ENCODE measurements at regions not wholly inside any gene's neighbourhood (a gene's known extent, or its start where the extent isn't known, plus 50 kb on each side); places are given as distances from the start of the nearest gene placed in this dataset.

- no peak overlapping the region for H3K18ac ChIP-seq (ENCODE audit: extremely low read depth, low read length)
- no peak overlapping the region for H2AFZ ChIP-seq (ENCODE audit: low read length)
- no peak overlapping the region for H2BK15ac ChIP-seq (ENCODE audit: low read length)
- H2BK12ac ChIP-seq (ENCODE audit: low read depth, low read length) = no peak overlapping the region
- H3K27ac ChIP-seq (ENCODE audit: low read depth, low read length) = no peak overlapping the region
- no peak overlapping the region for H2BK120ac ChIP-seq (replicated peaks; ENCODE audit: low read depth, low read length)
- H2AK5ac ChIP-seq (ENCODE audit: low read depth, low read length) = no peak overlapping the region
- no peak overlapping the region for H2BK5ac ChIP-seq (ENCODE audit: low read depth, low read length)
- ChIA-PET POLR2A (ENCODE audit: partially characterized antibody) (no interaction called here), CTCF (ENCODE audit: partially characterized antibody) (interaction anchor here (0.7 to 1.7 kb wide), 8 partner anchors 9 to 315 kb away, joined by 3 to 12 read pairs (median 3); no protein-coding TSS in a partner anchor)
- H4K91ac ChIP-seq (replicated peaks; ENCODE audit: insufficient read length, low read length) = no peak overlapping the region
- no peak overlapping the region for H3K4me3 ChIP-seq (ENCODE audit: extremely low read depth in 1 of 4, insufficient read depth in 2 of 4, low read depth in 3 of 4, low read length in 4 of 4)
- peaks cover 3 to 9% of the 10 kb centered on the region in 2 experiments; a peak in 2 of 4 replicates for H3K9me3 ChIP-seq (ENCODE audit: insufficient read depth in 2 of 2, low read depth in 1 of 2, low read length in 1 of 2)
- H3K23ac ChIP-seq (ENCODE audit: insufficient read length) = no peak overlapping the region
- no peaks in the 10 kb centered on the region for H3K79me2 ChIP-seq (ENCODE audit: control insufficient read depth in 1 of 2, insufficient read depth in 2 of 2, low read length in 2 of 2)
- H3K56ac ChIP-seq (replicated peaks; ENCODE audit: insufficient read length, low read depth, low read length) = no peak overlapping the region
- H4K5ac ChIP-seq (ENCODE audit: insufficient read length, low read depth, low read length) = no peak overlapping the region
- no peak overlapping the region for H2BK20ac ChIP-seq (ENCODE audit: low read length)
- H3K9ac ChIP-seq (replicated peaks in 1 of 4; ENCODE audit: extremely low read depth in 1 of 4, low read depth in 3 of 4, low read length in 3 of 4) = no peak overlapping the region
- no peak overlapping the region for H3K4ac ChIP-seq (replicated peaks; ENCODE audit: insufficient read length, low read depth, low read length)
- 50% methylated on average over 1 of the region's 1 CpG; no CpG with 5 or more reads in 1 of the 2 experiments for WGBS, 2 experiments (ENCODE audit: extremely low coverage in 1 of 2, insufficient coverage in 1 of 2, insufficient read length in 1 of 2, insufficient replicate concordance in 2 of 2, low coverage in 1 of 2, low lambda C conversion rate in 2 of 2, missing lambda C conversion rate in 1 of 2)
- DNase-seq (ENCODE audit: low read depth in 1 of 2, low spot score in 2 of 2) (no peak), FAIRE-seq (no peak)
- H4K20me1 ChIP-seq (replicated peaks in 1 of 2; ENCODE audit: control insufficient read depth in 1 of 2, insufficient read depth in 2 of 2, low read length in 2 of 2) = no peaks in the 10 kb centered on the region
- H3K4me2 ChIP-seq (ENCODE audit: insufficient read depth in 1 of 2, low read depth in 2 of 2, low read length in 2 of 2) = no peak overlapping the region
- peaks cover 0 to 1% (median 0%) of the 10 kb centered on the region in 4 experiments; a peak in 1 of 7 replicates for H3K27me3 ChIP-seq (replicated peaks in 1 of 4; ENCODE audit: control insufficient read depth in 3 of 4, extremely low read depth in 1 of 4, insufficient read depth in 3 of 4, low read length in 3 of 4)
- H3K36me3 ChIP-seq (ENCODE audit: control insufficient read depth in 2 of 4, insufficient read depth in 4 of 4, low read length in 3 of 4) = no peaks in the 10 kb centered on the region
- H3K14ac ChIP-seq (ENCODE audit: insufficient read length) = no peak overlapping the region
- no peaks in the 10 kb centered on the region for H3K79me1 ChIP-seq (ENCODE audit: low read depth, low read length)
- H3K23me2 ChIP-seq (ENCODE audit: low read depth, low read length) = no peaks in the 10 kb centered on the region
- H4K8ac ChIP-seq (ENCODE audit: extremely low read depth, insufficient read depth, low read length) = no peak overlapping the region
- no peaks in the 10 kb centered on the region for H3K4me1 ChIP-seq (replicated peaks in 1 of 4; ENCODE audit: control insufficient read depth in 3 of 4, insufficient read depth in 4 of 4, low read length in 3 of 4)
- TF ChIP-seq CTCF (IDR thresholded peaks at IDR 0.05; ENCODE audit: control extremely low read depth in 1 of 3, insufficient read depth in 1 of 3, low read depth in 1 of 3, low read length in 3 of 3) (peak; percentile 14 to 65 (median 47)), MAFK (IDR thresholded peaks at IDR 0.05; ENCODE audit: low read depth, low read length) (no peak), CBX8 (IDR thresholded peaks at IDR 0.05; ENCODE audit: borderline replicate concordance, low read depth, low read length) (no peak), RAD21 (IDR thresholded peaks at IDR 0.05 in 1 of 2, conservative IDR thresholded peaks at IDR 0.05 in 1 of 2; ENCODE audit: low read depth in 2 of 2, low read length in 2 of 2) (peak; percentile 53 to 68), BRCA1 (IDR thresholded peaks at IDR 0.05; ENCODE audit: low read depth, low read length) (no peak)
These were observed 100.9 kb upstream of the HCN1 start for GRCh38 chr5:45796959-45797553.
